GM19240 (cell line): ENCODE measurements at regions not wholly inside any gene's neighbourhood (a gene's known extent, or its start where the extent isn't known, plus 50 kb on each side); places are given as distances from the start of the nearest gene placed in this dataset.
"Not testable (repeated sequence)": the region's sequence is repeated elsewhere in the genome, so short reads cannot be mapped to it uniquely, and the experiment has no call there.

Source experiments
- DNase-seq: peaks from one replicate; pipeline ENCODE4 v3.0.0; 2011; ENCODE audit warnings: low spot score; ENCODE audit not compliant: insufficient read length

DNA sequence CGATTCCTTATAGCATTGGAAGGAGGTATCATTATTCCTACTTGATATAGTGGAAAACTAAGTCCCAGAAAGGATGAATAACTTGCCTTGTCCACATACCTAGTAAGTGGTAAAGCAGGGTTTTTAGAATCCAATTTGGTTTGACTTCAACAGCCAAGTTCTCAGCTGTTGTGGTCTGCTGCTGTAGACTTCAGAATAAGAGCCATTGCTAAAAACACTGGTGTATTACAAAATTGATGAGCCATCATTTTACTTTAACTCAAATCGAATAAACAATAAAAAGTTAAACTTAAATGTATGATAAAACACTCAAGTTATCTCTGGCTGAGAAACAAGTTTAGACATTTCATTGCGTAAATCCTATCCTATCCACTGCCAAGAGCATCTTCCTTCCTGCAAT lies 610.8 kb downstream of the TLE1 start:
- no peak for DNase-seq

DNA sequence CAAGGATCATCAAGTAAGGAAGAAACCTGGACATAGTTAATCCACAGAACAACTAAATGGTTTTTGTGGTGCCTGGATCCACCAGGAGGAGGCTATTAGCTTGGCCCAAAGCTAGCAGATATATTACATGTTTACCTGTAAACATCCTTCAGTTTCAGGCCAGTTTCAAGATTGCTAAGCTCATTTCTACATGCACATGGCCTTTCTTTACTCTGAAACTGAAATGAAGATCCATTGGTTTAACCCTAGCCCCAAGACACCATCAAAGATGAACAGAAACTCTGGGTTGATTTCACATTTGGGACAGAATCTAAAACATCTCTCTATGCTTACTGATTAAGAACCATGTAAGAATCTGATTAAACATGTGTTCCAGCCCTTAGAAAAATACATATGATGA lies 611.8 kb downstream of the TLE1 start:
- no peak for DNase-seq

DNA sequence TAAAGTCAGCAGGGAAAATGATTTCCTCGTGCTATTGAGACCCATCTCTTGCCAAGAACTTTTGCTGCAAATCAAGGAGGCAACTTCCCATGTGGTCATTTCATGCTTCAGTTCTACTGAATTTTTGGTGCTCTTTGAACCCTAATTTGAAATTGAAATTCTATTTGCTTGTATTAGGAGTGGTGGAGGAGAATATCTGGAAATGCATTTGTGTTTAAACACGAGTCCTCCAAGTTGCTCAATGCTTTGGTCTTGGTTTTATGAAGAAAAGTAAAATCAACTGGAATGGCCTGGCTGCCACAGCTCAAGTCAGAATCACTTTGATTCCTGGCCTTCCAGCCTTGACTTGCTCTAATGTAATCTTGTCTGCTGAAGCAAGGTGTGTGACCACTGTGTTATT lies 613.2 kb downstream of the TLE1 start:
- no peak for DNase-seq

DNA sequence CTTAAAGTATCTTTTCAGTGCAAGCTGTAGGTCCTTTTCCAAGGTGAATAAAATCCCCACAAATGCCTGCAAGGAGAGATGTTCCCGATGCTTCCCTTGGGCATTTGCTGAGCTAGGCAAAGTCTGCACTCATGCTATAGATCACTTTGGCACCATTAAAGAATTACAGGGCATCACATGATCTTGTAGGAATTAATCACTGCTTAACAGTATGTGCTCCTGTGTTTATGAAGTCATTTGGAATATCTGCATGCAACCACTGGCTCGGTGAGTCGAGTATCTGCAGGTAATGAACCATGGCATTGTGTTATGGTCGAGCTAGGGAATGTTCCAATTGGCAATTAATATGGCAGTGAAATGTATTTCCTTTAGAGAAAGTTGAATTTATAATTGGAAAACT lies 615.1 kb downstream of the TLE1 start:
- DNase-seq, result no peak

DNA sequence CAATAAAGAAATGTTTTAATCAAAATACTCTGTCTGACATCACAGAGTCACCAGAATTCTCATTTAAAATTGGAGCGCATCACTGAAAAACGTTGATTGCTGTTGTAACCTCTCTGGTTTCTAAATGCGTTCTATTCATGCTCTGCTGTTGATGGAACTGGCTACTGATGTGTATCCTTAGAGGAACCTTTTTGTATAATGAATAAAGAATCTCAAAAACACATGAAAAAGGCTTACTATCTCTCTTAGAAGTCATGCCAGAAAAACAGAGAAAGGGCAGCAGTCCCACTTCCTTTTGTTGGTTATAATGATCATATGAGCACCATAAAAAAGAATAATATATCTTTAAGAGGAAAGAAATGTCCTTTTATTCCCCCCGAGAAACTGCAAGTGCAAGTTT lies 615.5 kb downstream of the TLE1 start:
- no peak for DNase-seq

DNA sequence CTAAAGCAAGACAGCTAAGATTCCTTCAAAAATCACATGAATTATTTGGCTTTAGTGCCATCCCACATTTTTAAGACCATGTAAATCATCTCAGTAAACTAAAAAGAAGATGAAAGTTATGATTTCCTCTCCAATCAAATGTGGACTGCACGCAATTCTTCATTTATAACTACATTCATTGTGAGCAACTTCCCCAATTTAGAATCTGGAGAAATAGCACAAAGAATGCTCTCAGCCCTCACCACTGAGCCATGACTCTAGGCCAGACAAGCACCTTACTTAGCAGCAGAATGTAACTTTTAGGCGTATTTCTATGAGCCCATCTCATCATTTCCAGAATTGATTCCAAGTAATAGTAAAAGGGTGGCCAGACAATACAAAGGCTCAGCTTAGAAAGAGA lies 616.6 kb downstream of the TLE1 start:
- no peak for DNase-seq

DNA sequence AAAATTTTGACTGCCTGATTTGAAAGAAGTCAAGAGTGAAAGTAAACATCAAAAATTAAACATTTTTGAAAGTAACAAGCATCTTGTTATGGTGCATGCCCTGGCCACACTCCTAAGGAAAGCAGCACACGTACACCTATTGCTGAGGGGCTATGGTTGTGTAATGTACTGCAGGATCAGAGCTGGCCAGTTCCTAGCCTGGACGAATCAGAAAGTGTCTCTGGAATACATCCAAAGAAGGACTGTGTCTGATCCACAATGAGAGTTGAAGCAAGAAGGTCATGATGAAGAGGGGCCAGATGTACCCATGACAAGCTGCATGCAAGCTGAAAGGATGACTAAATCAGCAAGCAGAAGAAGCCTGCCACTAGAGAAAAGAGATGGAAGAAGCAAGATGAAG lies 618.2 kb downstream of the TLE1 start:
- DNase-seq, result no peak

DNA sequence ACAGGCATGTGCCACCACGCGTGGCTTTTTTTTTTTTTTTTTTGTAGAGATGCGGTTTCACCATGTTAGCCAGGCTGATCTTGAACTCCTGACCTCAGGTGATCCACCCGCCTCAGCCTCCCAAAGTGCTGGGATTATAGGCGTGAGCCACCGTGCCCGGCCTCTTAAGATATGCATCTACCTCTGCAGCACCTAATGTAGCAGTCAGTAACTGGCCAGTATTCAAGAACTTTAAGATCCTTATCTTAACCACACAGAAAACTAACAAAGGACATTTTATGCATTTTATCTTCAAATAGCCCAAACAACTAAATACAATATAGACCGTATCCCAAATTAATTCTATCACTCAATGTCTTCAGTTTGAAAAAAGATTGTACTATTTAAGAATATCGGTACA lies 618.7 kb downstream of the TLE1 start:
- no peak for DNase-seq

DNA sequence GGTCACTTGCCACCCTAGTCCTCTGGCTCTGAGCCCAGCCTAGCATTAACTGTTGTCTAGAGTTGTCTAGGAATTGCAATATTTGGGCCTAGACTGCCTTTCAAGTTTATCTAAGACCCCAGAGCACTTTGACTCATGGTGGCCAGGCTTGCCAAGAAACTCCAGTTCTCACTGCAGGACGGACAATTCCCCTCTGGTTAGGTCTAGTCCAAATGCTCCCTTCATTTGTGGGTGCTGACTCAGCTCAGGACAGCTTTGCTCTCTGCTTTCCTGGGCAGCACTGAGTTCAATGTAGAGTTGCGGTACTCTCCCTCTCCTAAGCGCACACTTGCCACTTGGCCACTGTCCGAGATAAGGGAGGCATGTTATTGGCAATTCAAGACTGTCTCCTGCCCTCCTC lies 619.4 kb downstream of the TLE1 start:
- no peak for DNase-seq

DNA sequence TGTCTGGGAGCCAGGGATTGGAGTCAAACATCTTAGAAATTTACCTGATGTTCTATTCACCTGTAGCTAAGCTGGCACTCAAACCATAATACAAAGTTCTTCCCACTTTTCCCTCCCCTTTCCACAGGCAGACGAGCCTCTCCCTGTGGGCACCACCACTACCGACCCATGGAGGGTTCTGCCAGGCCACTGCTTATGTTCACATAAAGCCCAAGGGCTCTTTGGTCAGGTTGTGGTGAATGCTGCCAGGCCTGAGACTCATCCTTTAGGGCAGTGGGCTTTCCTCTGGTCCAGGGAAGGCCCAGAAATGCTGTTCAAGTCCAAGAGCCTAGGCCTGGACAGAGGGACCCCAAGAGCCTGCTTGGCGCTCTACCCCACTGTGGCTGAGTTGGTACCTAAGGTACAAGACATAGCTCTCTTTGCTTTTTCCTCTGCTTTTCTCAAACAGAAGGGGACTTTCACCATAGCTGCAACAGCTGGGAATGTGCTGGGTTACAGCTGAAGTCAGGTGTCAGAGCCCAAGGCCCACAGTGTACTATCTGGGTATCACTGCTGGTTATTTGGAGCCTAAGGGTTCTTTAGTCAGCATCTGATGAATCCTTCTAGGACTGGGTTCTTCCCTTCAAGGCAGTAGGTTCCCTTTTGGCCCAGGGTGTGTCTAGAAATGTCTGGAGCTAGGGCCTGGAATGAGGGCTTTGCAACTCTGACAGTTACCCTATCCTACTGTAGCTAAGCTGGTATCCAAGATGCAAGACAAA lies 620.1 kb downstream of the TLE1 start:
- DNase-seq, result no peak

DNA sequence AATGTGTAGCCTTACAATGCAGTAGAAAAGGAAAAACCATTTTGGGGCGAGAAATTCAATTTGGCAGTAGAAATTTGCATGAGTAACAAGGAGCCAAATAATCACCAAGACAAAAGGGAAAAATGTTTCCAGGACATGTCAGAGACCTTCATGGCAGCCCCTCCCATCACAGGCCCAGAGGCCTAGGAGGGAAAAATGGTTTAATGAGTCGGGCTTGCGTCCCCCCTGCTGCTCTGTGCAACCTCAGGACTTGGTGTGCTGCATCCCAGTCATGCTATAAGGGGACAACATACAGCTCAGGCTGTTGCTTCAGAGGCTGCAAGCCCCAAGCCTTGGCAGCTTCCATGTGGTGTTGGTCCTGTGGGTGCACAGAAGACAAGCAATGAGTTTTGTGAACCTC lies 626.4 kb downstream of the TLE1 start:
- not testable (repeated sequence) for DNase-seq

DNA sequence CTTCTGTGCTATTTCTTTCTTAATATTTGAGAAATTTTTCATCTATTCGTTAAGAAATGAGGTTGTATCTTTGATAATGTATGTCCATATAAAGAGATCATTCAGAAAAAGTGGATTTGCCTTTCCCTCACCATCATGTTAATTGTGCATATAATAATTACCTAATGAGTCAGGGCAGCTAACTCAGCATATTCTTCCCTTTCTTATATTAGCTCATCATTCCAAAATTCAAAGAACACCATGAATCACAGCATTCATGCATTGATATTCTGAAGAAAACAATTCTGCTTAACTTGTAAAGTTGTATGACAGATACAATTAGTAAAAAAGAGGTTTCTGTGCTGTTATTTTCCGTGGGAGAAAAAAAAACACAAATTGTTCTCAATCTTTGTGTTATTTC lies 630.6 kb downstream of the TLE1 start:
- no peak for DNase-seq

DNA sequence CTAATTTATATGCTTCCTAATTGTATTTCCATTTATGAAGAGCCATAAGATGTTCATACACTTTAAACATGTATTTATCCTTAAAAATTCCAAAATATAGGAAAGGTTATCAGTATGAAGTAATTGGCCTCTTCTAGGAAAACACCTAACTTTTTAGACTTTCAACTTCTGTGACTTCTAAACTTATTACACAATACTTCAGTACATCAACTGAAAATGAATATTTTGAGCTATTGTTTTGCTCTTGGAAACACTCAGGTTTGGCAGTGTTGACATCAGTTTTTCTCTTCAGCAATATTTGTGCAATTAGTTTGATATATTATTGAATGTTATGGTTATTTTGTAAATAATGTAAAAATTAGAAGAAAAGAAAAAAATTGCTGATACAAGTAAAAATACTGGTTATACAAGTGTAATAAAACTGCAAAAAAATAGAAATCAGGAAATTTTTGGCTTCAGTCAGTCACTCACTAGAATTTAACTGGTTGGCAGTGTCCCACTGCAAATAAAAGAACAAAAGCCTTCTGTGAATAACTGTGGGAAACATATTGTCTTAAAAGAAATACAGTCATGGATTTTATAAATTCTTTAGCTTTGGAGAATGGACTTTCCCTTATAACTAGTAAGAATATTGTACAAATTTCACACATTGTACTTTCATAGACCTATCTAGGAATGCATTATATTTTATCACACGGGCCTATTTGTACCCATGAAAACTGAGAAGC lies 635.9 kb downstream of the TLE1 start:
- DNase-seq, result no peak

DNA sequence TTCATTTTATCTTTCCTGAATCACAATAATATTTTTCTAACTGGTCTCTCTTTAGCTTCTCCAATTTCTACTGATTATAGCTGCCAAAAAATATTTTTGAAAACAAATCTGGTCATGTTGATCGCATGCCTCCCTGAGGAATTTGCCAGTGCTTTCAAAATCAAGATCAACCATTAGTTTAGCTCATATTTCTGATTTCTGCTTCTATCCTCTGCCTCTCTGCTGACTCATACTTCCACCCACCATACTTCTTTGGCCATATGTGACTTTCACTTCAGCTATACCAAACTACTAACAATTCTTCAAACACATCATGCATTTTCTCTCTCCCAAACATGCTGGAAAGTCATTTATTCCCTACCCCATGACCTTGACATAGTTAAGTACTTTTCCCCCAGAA lies 636.5 kb downstream of the TLE1 start:
- no peak for DNase-seq

DNA sequence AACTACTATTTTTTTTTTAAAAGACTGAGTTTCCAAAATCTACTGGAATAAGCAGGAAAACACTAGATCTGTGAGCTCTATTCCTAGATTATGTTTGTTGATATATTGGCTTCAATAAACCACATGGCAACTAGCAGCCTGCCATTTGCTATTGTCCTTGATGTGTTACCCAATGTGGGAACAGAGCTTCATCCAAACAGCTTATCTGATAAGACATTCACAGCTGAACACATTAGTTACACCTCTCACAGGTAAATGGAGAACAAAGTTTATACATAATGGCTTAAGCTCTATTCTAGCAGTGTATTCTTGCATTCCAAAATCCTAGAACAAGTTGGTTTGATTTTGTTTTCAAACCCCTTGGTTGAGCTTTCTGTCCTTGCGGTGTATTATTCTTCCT lies 642.1 kb downstream of the TLE1 start:
- DNase-seq, result no peak

DNA sequence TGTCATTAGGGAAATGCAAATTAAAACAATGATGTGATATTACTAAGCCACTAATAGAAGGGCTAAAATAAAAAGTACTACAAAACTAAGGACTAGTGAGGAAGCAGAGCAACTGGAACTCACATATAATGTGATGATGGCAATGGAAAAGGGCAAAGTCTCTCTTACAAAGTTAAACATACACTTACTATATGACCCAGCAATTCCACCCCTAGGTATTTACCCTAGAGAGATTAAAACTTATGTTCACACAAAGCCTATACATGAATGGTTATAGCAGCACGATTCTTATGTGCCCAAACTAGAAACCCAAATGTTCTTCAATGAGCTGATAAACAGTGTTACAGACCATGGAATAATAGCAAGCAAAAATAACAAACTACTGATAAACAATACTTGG lies 643.7 kb downstream of the TLE1 start:
- no peak for DNase-seq

DNA sequence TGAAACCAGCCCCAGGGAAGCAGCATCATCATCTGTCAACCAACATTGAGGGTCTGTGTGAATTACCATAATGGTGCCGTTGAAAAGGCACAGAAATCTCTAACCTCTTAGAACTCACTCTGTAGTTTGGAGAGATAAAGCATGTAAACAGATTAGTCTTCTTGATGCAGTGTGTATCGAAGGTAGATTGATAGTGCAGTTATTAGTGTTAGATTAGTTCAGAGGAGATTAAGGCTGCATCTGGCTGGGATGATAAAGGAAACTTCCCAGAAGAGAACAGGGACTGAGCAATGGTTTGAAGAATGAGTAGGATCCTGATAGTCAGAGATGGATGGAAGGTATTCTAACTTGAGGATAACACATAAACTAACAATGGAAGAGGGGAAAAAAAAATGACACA lies 651.5 kb downstream of the TLE1 start:
- no peak for DNase-seq

DNA sequence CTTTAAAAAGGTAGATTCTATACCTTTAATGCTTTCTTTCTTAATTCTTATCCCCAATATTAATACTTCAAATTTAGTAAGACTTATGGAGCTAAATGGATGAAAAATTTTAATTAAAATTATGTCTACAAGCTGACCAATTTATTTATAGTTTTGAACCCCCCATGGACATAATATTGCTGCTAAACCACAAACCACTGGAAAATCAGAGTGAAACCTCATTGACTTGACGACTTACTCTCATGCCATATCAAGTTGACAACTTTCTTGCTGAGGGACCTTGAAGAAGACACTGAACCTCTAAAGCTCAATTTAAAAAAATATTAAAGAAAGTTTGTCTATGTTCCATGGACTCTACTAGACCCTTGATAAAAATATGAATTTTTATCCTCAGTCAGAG lies 653.7 kb downstream of the TLE1 start:
- no peak for DNase-seq

DNA sequence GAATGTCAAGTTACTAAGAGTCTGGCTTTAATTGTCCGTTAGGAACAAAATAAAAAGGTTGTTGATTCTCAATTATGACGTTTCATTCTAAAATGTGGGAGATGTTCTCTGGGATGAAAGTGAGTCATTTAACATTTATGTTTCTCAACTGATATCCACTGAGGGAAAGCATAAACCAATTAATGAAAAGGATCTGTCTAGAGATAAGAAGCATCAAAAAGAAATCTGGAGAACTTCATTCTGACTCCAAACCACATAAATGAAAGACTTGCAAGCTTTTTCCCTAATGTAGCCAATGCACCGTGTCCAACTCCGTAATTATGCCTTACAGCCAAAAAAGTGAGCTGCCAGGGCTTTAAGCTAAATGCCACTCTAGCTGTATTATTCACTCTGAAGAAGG lies 654.2 kb downstream of the TLE1 start:
- DNase-seq, result no peak

DNA sequence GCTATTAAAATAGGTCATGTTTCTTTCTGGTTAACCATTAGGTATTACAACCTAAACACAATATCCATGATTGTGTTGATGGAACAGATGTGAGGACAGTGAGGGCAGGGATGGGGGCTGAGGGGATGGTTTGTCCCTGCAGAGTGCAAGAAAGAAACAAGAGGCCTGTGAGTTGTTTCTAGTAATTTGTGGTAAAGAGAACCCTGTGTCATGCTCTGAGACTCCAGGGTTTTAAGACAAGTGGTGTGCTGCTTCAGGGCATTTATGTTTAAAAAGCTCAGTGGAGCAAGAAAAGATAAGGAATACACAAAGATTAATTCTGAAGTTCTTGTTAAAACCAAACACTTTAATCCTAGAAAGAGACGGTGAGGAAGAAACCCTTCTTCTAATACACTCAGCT lies 656.5 kb downstream of the TLE1 start:
- DNase-seq, result no peak

DNA sequence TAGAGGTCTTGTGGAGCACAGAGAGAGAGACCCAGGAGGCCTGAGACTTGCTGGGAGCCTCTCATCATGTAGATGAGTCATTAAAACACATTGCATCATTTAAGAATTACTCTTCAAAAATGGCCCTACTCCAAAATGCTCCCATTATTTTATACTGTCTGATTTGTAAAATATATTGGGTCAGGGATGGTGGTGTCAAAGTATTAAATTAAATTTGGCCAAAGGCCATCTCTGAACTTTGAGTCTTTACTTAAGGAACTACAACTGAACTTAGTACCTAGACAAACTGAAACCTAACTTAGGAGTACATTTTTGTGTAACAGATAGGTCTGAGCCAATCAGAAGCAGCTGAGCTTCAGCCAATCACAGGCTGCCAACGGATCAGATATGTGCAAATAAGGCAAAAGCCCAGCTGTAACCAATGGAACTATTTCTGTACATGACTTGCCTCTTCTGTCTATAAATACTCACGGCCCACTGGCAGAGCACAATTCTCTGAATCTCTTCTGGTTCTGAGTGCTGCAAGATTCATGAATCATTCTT lies 657.2 kb downstream of the TLE1 start:
- no peak for DNase-seq

DNA sequence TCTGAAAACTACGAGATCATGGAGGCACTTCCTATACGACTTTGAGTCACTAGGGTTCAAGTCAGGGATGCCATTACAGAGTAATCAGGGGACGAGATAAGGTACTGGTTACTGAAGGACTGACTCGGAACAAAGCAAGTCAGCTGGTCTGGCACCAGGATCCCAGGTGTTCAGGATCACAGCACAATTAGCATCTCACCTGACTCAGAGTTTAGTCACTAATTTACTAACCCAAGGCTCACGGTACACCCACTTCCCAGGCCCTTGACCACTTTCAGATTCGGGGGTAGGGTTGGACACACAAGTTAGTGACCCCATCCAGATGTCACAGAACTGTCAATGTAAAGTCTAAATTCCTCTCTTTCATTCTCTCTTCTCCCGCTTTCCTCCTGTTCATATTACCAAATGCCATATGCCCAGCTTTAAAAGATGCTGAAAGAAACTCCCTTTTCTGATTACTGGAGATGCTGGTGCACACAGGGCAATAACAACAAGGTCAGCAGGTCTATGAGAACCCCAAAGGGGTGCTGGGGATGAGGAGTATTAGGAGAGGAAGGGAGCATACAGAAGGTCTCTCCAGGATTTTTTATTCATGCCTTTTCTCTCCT lies 657.8 kb downstream of the TLE1 start:
- no peak for DNase-seq

DNA sequence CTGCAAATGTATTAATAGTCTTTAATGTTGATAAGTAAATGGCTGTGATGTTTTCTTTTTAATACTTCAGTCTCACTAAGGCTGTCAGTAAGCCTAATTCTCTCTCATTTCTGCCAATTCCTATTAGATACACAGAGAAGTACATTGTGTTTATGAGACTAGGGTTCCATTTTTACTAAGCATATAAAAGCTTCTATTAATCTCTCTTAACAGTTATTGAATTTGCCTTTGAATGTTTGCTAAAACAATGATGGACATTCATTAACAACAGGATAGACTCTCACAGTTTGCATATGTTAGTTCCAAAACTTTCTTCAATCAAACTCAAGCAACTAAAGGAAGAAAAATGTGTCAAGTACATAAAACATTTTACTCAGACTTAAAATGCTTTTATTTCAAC lies 659.3 kb downstream of the TLE1 start:
- no peak for DNase-seq
